ENCODE measurements at regions not wholly inside any gene's neighbourhood (a gene's known extent, or its start where the extent isn't known, plus 50 kb on each side); places are given as distances from the start of the nearest gene placed in this dataset.

DNA sequence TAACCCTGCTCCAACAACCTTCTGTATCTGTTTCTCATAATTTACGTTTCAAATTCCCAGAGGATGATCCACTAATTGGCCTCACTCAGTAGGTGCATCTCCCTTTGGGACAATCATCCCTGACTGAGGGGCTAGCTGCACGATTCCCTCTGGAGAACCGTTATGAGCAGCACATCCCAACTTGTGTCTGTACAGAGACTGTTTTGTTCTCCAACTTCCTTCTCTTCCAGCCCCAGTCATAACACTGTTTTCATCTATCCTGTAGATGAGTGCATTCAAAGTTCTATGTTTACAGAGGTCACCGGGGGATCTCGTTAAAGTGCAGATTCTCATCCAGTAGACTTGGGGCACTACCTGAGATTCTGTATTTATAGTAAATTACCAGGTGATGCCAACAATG is 187.2 kb downstream of the REEP3 start:
- TF ChIP-seq, protein P1, sequence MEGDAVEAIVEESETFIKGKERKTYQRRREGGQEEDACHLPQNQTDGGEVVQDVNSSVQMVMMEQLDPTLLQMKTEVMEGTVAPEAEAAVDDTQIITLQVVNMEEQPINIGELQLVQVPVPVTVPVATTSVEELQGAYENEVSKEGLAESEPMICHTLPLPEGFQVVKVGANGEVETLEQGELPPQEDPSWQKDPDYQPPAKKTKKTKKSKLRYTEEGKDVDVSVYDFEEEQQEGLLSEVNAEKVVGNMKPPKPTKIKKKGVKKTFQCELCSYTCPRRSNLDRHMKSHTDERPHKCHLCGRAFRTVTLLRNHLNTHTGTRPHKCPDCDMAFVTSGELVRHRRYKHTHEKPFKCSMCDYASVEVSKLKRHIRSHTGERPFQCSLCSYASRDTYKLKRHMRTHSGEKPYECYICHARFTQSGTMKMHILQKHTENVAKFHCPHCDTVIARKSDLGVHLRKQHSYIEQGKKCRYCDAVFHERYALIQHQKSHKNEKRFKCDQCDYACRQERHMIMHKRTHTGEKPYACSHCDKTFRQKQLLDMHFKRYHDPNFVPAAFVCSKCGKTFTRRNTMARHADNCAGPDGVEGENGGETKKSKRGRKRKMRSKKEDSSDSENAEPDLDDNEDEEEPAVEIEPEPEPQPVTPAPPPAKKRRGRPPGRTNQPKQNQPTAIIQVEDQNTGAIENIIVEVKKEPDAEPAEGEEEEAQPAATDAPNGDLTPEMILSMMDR (IDR thresholded peaks at IDR 0.05), result no peak
- TF ChIP-seq EP300 (IDR thresholded peaks at IDR 0.05) (no peak), POLR2AphosphoS5 (IDR thresholded peaks at IDR 0.05) (no peak)
